ENCODE measurements at regions not wholly inside any gene's neighbourhood (a gene's known extent, or its start where the extent isn't known, plus 50 kb on each side); places are given as distances from the start of the nearest gene placed in this dataset.

GRCh38 chr4:152112190-152112589, 351.4 kb upstream of the GATB start:
- no peak for TF ChIP-seq CTCF (conservative IDR thresholded peaks at IDR 0.05; ENCODE audit: low read depth, low read length)
- H3K4me3 ChIP-seq (ENCODE audit: low read length): no peak overlapping the region
- no peak for DNase-seq (ENCODE audit: low read depth)

DNA sequence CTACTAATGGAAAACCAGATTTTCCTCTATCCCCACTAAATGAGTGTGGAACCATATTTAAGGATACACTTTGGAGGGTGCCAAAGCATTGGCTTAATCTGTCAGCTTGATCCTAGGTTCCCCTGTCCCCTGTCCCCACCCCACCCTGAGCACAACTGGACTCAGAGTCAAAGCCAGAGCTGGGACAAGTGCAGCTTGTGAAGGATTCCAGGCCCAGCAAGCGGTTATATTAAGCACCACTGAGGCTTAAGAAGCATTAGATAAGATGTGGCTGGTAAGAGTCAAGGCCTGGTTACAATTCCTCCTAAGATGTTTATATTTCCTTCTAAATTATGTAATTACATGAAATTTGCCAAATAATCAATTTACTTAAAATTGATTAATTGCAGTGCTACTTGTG, 350.0 kb upstream of the GATB start:
- TF ChIP-seq CTCF (conservative IDR thresholded peaks at IDR 0.05; ENCODE audit: low read depth, low read length): no peak
- H3K4me3 ChIP-seq (ENCODE audit: low read length): no peak overlapping the region
- DNase-seq (ENCODE audit: low read depth): no peak

DNA sequence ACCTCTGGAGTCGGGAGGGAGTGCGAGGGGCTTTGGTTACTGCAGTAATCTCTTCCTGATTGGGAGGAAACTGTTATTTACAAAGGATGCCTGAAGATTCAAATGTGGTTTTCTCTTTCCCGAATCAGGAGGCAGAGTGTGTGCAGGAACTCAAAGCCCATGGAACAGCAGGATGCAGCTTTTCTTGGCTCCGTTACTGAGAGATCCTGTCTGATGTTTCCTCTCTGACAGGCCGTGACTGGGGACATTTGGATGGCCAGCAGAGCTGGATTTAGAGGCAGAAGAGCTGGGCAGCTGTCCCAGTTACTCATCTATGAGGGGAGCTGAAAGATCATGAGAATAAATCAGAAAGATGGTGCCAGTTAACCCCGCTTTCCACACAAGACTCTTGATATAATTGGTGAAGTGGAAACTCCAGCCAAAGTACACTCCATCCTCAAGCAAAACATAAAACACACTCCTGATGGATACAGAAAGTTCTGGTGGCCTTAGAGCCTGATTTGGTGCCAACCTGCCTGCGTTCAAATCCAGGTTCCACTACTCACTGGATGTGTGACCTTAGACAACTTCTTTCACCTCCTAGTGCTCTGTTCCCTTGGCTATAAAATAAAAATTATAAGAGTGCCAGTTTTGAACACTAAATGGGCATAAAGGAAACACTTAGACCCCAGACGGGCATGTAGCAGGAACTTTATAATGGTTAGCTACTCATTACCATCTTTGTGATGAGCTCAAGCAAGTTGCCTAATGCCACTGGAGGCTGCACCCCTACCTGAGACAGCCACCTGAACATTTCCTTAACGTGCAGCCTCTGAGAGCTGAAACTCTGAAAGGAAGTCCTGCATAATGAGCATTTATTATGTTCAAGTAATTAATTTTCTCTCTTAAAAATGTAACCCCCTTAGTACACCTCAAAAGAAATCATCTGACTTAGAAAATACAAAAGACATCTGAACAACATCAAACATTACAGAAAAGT, 349.0 kb upstream of the GATB start:
- DNase-seq (ENCODE audit: low read depth): no peak
- H3K4me3 ChIP-seq (ENCODE audit: low read length): no peak overlapping the region
- no peak for TF ChIP-seq CTCF (conservative IDR thresholded peaks at IDR 0.05; ENCODE audit: low read depth, low read length)

DNA sequence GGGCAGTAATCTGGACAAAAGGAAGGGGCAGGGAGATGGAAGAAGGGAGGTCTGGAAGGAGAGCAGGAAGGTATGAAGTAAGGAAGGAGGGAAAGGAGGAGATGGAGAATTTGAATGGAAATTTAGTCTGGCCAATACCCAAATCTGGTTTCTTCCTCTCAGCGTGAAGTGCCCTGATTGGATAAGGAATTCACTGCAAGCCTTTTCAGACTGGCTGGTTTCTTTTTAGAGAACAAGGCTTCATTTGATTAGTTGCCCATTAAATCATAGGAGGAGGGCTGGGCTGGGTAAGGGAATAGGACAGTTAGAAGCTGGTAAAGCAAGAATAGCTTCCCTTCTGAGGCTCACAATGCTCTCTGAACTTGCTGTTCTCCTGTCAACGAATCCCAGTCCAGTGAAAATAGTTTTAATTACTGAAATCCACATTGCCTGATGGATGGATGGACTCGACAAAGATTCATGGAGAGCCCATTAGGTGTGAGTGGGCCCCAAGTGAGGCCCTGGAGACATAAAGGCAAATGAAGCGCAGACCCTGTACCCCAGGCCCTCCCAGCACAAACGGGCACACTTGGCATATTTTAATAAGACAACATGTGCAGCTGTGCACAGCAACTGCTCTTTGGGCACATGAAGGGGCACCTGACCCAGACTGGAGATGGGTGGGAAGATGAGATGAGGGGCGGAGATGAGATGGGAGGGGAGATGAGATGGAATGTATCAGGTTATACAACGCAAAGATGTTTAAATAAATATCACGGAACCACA, 347.1 kb upstream of the GATB start:
- H3K4me3 ChIP-seq (ENCODE audit: low read length): no peak overlapping the region
- DNase-seq (ENCODE audit: low read depth): no peak
- TF ChIP-seq CTCF (conservative IDR thresholded peaks at IDR 0.05; ENCODE audit: low read depth, low read length): no peak

- DNase-seq (ENCODE audit: low read depth): no peak
- TF ChIP-seq CTCF (conservative IDR thresholded peaks at IDR 0.05; ENCODE audit: low read depth, low read length): no peak
- H3K4me3 ChIP-seq (ENCODE audit: low read length): no peak overlapping the region
These were observed 346.0 kb upstream of the GATB start for GRCh38 chr4:152106781-152107321.

- peak; percentile 73 for DNase-seq (ENCODE audit: low read depth)
- no peak overlapping the region for H3K4me3 ChIP-seq (ENCODE audit: low read length)
- TF ChIP-seq CTCF (conservative IDR thresholded peaks at IDR 0.05; ENCODE audit: low read depth, low read length): no peak
These were observed 345.4 kb upstream of the GATB start for GRCh38 chr4:152106113-152106763.

Measured in retinal pigment epithelial cell (primary cell).